ENCODE measurements at regions not wholly inside any gene's neighbourhood (a gene's known extent, or its start where the extent isn't known, plus 50 kb on each side); places are given as distances from the start of the nearest gene placed in this dataset.
"Not testable (repeated sequence)": the region's sequence is repeated elsewhere in the genome, so short reads cannot be mapped to it uniquely, and the experiment has no call there.

DNA sequence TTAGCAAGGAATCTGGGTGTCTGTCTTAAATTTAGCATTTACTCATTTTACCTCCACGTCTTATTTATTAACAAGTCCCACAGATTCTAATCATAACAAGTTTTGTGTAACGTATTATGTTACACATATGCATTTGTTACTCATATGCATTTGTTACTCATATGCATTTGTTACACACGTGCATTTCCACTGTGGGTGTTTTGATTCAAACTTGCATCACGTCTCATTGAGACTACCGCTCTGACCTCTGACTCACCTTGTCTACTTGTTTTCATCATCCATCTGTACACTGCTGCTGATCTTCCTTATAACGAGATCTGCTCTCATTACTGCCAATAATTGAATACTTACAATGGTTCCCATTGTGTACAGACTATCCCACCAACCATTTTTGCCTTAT, 1141.4 kb downstream of the TBL1XR1 start:
- TF ChIP-seq CTCF (IDR thresholded peaks at IDR 0.05; ENCODE audit: insufficient read depth, missing control alignments): no peak
- DNase-seq (ENCODE audit: insufficient read length, low spot score) (no peak), FAIRE-seq (no peak)

GRCh38 chr3:176051766-176052165, 1145.5 kb downstream of the TBL1XR1 start:
- no peak for TF ChIP-seq CTCF (IDR thresholded peaks at IDR 0.05; ENCODE audit: insufficient read depth, missing control alignments)
- FAIRE-seq (no peak), DNase-seq (ENCODE audit: insufficient read length, low spot score) (no peak)

- no peak for FAIRE-seq
- TF ChIP-seq CTCF (IDR thresholded peaks at IDR 0.05; ENCODE audit: insufficient read depth, missing control alignments): no peak
- DNase-seq (ENCODE audit: insufficient read length, low spot score): no peak
Observed at GRCh38 chr3:176046703-176047102, 1150.6 kb downstream of the TBL1XR1 start.

DNA sequence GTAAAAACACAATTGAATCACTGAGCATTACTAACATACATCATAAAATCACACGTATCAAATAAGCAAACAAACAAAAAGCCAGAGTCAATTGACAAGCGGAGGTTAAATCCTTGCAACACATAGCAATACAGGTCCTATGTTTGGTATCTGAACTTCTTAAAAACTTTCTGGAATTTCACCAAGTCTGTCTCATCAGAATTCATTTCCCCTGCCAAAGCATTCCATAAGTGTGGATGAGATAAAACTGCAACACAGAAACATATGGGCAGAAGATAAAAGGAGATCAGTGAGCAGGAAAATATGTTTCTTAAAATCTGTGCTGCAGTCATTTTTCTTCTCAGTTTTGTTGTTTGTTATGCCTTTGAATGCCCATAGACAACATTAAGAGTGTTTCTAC, 1155.5 kb downstream of the TBL1XR1 start:
- no peak for DNase-seq (ENCODE audit: insufficient read length, low spot score)
- no peak for TF ChIP-seq CTCF (IDR thresholded peaks at IDR 0.05; ENCODE audit: insufficient read depth, missing control alignments)
- no peak for FAIRE-seq

- no peak for DNase-seq (ENCODE audit: insufficient read length, low spot score)
- FAIRE-seq: no peak
- no peak for TF ChIP-seq CTCF (IDR thresholded peaks at IDR 0.05; ENCODE audit: insufficient read depth, missing control alignments)
Observed at GRCh38 chr3:176041185-176041584, 1156.1 kb downstream of the TBL1XR1 start.

- no peak for DNase-seq (ENCODE audit: insufficient read length, low spot score)
- TF ChIP-seq CTCF (IDR thresholded peaks at IDR 0.05; ENCODE audit: insufficient read depth, missing control alignments): no peak
- no peak for FAIRE-seq
Observed at GRCh38 chr3:176037636-176038035, 1159.6 kb downstream of the TBL1XR1 start.

- no peak for FAIRE-seq
- no peak for TF ChIP-seq CTCF (IDR thresholded peaks at IDR 0.05; ENCODE audit: insufficient read depth, missing control alignments)
- DNase-seq (ENCODE audit: insufficient read length, low spot score): no peak
Observed at GRCh38 chr3:176032043-176032442, 1165.2 kb downstream of the TBL1XR1 start.

- not testable (repeated sequence) for FAIRE-seq; DNase-seq (ENCODE audit: insufficient read length, low spot score)
Observed at GRCh38 chr3:176016203-176016602, 1157.1 kb downstream of the NAALADL2 start.

GRCh38 chr3:176015228-176015627, 1156.1 kb downstream of the NAALADL2 start:
- not testable (repeated sequence) for FAIRE-seq; DNase-seq (ENCODE audit: insufficient read length, low spot score)

Measured in D721Med (cell line).